ENCODE measurements at regions not wholly inside any gene's neighbourhood (a gene's known extent, or its start where the extent isn't known, plus 50 kb on each side); places are given as distances from the start of the nearest gene placed in this dataset.

DNA sequence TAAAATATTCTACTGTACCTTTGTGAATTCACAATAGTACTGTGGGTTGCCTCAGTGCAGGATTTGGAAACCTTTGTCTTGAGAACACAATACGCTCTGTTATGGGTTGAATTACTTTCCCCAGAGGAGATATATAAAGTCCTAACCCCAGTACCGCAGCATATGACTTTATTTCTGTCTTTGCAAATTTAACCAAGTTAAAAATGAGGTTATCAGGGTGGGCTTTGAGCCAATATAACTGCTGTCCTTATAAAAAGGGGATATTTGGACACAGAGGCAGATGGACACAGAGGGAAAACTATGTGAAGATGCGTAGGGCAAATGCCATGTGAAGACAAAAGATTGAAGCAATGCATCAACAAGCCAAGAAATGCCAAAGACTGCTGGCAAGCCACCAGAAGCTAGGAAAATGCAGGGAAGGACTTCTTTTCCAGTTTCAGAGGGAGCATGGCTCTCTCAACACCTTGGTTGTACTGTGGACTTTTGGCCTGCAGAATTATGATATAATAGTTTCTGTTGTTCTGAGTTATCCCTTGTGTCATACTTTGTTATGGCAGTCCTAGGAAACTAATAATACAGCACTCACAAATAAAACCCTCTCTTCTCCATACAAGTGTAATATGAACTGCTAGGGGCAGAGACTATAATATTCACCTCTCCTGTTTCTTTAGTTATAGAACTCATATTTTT, 292.6 kb upstream of the SPTLC3 start:
- DNase-seq (no peak), ATAC-seq (no peak)
- H3K27me3 ChIP-seq: peaks cover 0 to 4% (median 0%) of the 10 kb centered on the region in 7 donors
- H3K4me1 ChIP-seq: no peaks in the 10 kb centered on the region
- WGBS, 2 donors: 75% methylated on average over 3 of the region's 3 CpGs
- no peak overlapping the region for H3K4me3 ChIP-seq
- H3K27ac ChIP-seq: no peak overlapping the region
- H3K36me3 ChIP-seq: no peaks in the 10 kb centered on the region
- no peak for TF ChIP-seq CTCF (IDR thresholded peaks at IDR 0.05)
- no peaks in the 10 kb centered on the region for H3K9me3 ChIP-seq
- intact Hi-C loops (cut with DNase I): no loop called here

- intact Hi-C loops (cut with DNase I): no loop called here
- H3K4me3 ChIP-seq: no peak overlapping the region
- H3K27me3 ChIP-seq: peaks cover 0 to 4% (median 0%) of the 10 kb centered on the region in 7 donors
- no peak for ATAC-seq
- WGBS, 2 donors: 57 to 73% methylated on average over 1 of the region's 1 CpG
- no peaks in the 10 kb centered on the region for H3K9me3 ChIP-seq
- no peak overlapping the region for H3K27ac ChIP-seq
- no peak for DNase-seq
- TF ChIP-seq CTCF (IDR thresholded peaks at IDR 0.05): no peak
- H3K4me1 ChIP-seq: no peaks in the 10 kb centered on the region
- no peaks in the 10 kb centered on the region for H3K36me3 ChIP-seq
These were observed 291.7 kb upstream of the SPTLC3 start for GRCh38 chr20:12717061-12717460.

DNA sequence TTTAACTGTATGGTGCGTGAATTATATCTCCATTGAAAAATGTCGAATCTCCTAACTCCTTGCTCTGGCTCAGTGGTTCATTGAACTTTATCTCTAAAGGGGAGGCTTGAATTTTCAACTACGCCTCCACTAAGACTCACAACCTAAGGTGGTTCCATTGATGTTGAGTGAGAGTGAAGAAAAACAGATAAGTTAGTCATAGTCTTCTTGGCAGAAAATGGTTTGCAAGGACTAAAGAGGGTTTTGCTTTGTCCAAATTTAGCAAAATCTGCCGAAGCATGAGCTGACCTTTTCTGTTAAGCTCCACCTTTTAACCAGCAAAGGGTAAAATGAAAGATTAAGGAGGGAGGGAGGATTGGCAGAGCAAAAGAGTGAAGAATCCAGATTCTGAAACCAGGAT, 290.2 kb upstream of the SPTLC3 start:
- intact Hi-C loops (cut with DNase I): no loop called here
- DNase-seq (no peak), ATAC-seq (no peak)
- Histone ChIP-seq H3K27ac (no peak overlapping the region), H3K36me3 (no peaks in the 10 kb centered on the region), H3K9me3 (no peaks in the 10 kb centered on the region), H3K27me3 (peaks cover 0 to 4% (median 0%) of the 10 kb centered on the region in 7 donors), H3K4me1 (no peaks in the 10 kb centered on the region), H3K4me3 (no peak overlapping the region)
- TF ChIP-seq CTCF (IDR thresholded peaks at IDR 0.05): no peak
- 60 to 64% methylated on average over 4 of the region's 4 CpGs for WGBS, 2 donors

DNA sequence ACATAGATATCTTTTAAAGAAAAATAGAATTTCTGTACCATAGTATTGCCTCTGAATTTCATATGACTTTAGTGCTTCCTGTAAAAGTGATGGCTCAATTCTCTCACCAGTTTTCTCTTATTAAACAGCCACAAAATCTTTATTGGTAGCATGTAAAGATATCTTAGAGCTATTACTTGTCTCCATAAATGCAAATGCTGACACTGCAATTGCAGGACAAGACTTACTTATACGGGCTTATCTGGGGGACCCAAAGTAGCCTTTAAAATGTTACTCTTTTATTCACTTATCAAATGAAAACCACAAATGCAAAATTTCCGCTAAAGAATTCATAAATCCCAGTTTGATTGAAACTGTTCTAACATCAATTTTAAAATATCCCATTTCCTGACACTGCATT, 287.1 kb upstream of the SPTLC3 start:
- no peak overlapping the region for H3K27ac ChIP-seq
- ATAC-seq: no peak
- no peaks in the 10 kb centered on the region for H3K9me3 ChIP-seq
- no peaks in the 10 kb centered on the region for H3K36me3 ChIP-seq
- 64 to 66% methylated on average over 2 of the region's 2 CpGs for WGBS, 2 donors
- intact Hi-C loops (cut with DNase I): no loop called here
- no peak for DNase-seq
- no peaks in the 10 kb centered on the region for H3K4me1 ChIP-seq
- H3K27me3 ChIP-seq: peaks cover 0 to 4% (median 0%) of the 10 kb centered on the region in 7 donors
- TF ChIP-seq CTCF (IDR thresholded peaks at IDR 0.05): no peak
- no peak overlapping the region for H3K4me3 ChIP-seq

Measured in heart right ventricle (tissue), 16 donors.